Nephron (organoid): ENCODE measurements at regions not wholly inside any gene's neighbourhood (a gene's known extent, or its start where the extent isn't known, plus 50 kb on each side); places are given as distances from the start of the nearest gene placed in this dataset.
A peak's percentile ranks its signal among the peaks of the same experiment; 100 is the strongest.

ENCODE experiments used
- H3K27ac Mint-ChIP-seq, 3 experiments: 2 replicates each; pipeline ENCODE4 v1.8.0; 2020; ENCODE audit warnings: mixed read lengths in 3 of 3, mild to moderate bottlenecking in 2 of 3, moderate library complexity in 1 of 3
- H3K27me3 Mint-ChIP-seq: 2 replicates; pipeline ENCODE4 v1.8.0; 2021; ENCODE audit warnings: low read depth, mild to moderate bottlenecking, moderate library complexity, mixed read lengths
- H3K36me3 Mint-ChIP-seq: 2 replicates; pipeline ENCODE4 v1.8.0; 2020; ENCODE audit warnings: low read depth, mixed read lengths
- H3K4me1 Mint-ChIP-seq: 2 replicates; pipeline ENCODE4 v1.8.0; 2020; ENCODE audit warnings: mixed read lengths
- H3K4me3 Mint-ChIP-seq, 3 experiments: 2 replicates each; pipeline ENCODE4 v1.8.0; 2020; ENCODE audit warnings: mild to moderate bottlenecking in 3 of 3, mixed read lengths in 3 of 3, moderate library complexity in 2 of 3
- H3K9me3 Mint-ChIP-seq: 2 replicates; pipeline ENCODE4 v1.8.0; 2020; ENCODE audit warnings: mixed read lengths
- TF ChIP-seq, protein P1 (sequence below), 3 experiments: fragments of 200-600 bp; sonication (generic); IDR thresholded peaks; one replicate each; pipeline ENCODE4 v1.5.0; 2021; ENCODE audit warnings: antibody characterized with exemption in 3 of 3; ENCODE audit not compliant: unreplicated experiment in 3 of 3

DNA sequence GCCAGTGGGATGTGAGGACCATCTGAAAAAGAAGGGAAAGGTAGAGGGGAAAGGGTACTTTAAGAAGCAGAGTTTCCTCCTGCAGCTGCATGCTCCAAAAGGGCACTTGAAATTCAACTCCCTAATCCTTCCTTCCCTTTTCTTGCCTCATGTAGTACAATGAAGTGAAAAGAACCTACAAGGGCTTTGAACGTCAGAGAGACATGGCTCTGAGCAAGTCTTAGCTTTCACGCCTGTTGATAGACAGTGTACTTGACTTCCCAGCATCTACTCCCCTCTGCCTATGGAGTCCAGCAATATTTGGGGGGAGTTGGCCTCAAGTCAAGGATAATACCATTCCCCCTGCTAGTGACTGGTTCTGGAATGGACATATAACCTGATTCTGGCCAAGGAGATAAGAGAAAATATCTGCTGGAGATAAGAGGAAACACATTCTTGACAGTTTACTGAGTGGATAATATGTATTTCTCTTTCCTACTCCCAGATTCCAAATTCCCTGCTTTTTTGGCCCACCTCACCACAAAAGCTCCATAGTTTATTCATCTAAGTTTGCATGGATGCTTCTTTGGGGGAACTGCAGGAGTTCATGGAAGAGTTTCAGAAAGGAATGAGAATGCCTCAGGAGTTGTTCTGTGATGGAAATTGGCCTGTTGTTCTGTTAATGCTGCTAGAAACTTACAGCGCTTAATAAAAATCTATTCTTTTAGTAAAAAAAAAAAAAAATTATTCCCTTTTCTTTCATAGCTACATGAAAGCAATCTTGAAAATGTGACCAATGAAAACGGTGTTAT, 193.0 kb upstream of the TPM1 start:
- H3K36me3 Mint-ChIP-seq: peaks cover 6% of the 10 kb centered on the region
- no peaks in the 10 kb centered on the region for H3K9me3 Mint-ChIP-seq

DNA sequence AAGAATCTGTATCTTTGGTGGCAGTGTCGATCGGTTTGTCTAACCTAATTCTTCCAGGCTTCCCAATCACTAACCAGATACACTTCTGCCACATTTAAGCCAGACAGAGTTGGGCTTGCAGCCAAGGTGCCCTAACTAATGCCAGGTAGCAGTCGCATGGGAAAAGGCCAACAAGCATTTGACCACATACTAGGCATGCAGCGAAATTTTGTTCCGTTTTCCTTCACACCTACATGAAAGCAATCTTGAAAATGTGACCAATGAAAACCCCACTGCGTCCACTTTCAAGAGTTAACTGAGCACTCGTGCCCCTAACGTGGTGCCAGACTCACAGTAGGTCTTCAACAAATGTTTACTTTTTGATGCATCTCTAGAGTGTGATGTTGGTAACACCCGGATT, 192.2 kb upstream of the TPM1 start:
- peaks cover 77% of the 10 kb centered on the region for H3K4me1 Mint-ChIP-seq
- H3K27ac Mint-ChIP-seq: peak overlapping the region; percentile 73 to 88 (median 77)
- H3K27me3 Mint-ChIP-seq: peaks cover 10% of the 10 kb centered on the region
- no peaks in the 10 kb centered on the region for H3K36me3 Mint-ChIP-seq
- no peak overlapping the region for H3K4me3 Mint-ChIP-seq
- no peaks in the 10 kb centered on the region for H3K9me3 Mint-ChIP-seq
- TF ChIP-seq, protein P1, sequence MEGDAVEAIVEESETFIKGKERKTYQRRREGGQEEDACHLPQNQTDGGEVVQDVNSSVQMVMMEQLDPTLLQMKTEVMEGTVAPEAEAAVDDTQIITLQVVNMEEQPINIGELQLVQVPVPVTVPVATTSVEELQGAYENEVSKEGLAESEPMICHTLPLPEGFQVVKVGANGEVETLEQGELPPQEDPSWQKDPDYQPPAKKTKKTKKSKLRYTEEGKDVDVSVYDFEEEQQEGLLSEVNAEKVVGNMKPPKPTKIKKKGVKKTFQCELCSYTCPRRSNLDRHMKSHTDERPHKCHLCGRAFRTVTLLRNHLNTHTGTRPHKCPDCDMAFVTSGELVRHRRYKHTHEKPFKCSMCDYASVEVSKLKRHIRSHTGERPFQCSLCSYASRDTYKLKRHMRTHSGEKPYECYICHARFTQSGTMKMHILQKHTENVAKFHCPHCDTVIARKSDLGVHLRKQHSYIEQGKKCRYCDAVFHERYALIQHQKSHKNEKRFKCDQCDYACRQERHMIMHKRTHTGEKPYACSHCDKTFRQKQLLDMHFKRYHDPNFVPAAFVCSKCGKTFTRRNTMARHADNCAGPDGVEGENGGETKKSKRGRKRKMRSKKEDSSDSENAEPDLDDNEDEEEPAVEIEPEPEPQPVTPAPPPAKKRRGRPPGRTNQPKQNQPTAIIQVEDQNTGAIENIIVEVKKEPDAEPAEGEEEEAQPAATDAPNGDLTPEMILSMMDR (IDR thresholded peaks at IDR 0.05; ENCODE audit: unreplicated experiment in 3 of 3): no peak

More for the DNA sequence above, 193.0 kb upstream of the TPM1 start:
- H3K27me3 Mint-ChIP-seq: peaks cover 7% of the 10 kb centered on the region
- no peak overlapping the region for H3K4me3 Mint-ChIP-seq
- peaks cover 85% of the 10 kb centered on the region for H3K4me1 Mint-ChIP-seq
- peak overlapping the region; percentile 63 to 77 (median 73) for H3K27ac Mint-ChIP-seq
- TF ChIP-seq, protein P1 (IDR thresholded peaks at IDR 0.05; ENCODE audit: unreplicated experiment in 3 of 3): no peak

DNA sequence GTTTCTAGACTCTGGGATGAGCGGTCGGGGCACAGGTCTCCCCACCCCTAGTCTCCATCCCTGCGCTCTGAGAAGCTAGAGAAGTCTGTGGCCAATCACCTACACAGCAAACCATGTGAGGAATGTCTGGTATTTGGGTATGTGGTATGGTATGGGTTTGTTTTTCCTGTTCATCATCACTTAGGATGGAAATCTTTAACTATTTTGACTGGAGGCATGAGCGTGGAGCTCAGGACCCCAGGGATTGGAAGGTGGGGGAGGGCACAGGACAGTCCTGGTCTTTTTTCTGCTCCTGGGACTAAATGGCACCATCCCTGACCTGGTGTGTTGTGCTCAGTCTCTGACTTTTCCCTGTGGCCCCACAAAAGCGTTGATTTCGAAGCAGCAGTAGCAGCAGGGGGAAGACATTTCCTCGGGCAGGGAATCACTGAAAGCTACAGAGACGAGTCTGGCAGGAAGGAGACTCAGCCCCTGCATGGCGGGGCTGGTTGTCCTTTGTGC, 191.7 kb upstream of the TPM1 start:
- TF ChIP-seq, protein P1 (IDR thresholded peaks at IDR 0.05; ENCODE audit: unreplicated experiment in 3 of 3): no peak
- peak overlapping the region in 1 of 3 experiments; percentile 14 for H3K4me3 Mint-ChIP-seq

DNA sequence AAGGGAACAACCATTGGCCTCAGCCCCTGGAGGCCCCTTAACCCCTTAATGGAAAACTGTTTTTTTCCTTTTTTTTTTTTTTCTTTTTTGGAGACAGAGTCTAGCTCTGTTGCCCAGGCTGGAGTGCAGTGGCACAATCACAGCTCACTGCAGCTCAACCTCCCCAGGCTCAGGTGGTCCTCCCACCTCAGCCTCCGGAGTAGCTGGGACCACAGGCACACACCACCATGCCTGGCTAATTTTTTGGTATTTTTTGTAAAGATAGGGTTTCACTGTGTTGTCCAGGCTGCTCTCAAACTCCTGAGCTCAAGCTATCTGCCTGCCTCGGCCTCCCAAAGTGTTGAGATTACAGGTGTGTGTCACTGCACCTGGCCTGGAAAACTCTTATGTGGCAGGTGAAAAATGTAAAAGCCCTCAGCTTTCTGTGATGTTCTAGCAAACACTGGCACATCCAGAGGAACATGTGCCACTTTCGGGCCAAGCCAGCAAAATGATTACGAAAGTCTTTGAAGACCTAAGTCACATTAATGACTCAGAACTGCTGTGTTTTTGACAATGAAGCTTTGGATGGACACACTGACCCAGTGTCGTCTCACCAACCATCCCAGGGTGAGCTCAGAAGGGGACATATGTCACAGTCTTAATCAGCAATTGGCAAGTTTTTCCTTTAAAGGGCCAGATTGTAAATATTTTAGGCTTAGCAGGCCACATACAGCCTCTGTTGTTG, 189.3 kb upstream of the TPM1 start:
- no peaks in the 10 kb centered on the region for H3K9me3 Mint-ChIP-seq
- H3K4me1 Mint-ChIP-seq: peaks cover 49% of the 10 kb centered on the region
- no peaks in the 10 kb centered on the region for H3K36me3 Mint-ChIP-seq
- TF ChIP-seq, protein P1 (IDR thresholded peaks at IDR 0.05; ENCODE audit: unreplicated experiment in 3 of 3): no peak
- H3K4me3 Mint-ChIP-seq: no peak overlapping the region
- H3K27ac Mint-ChIP-seq: peak overlapping the region in 1 of 3 experiments; percentile 54
- peaks cover 10% of the 10 kb centered on the region for H3K27me3 Mint-ChIP-seq

More for the DNA sequence above, 191.7 kb upstream of the TPM1 start:
- Mint-ChIP-seq H3K27me3 (peaks cover 10% of the 10 kb centered on the region), H3K36me3 (no peaks in the 10 kb centered on the region), H3K27ac (peak overlapping the region; percentile 73 to 88 (median 77)), H3K9me3 (no peaks in the 10 kb centered on the region), H3K4me1 (peaks cover 71% of the 10 kb centered on the region)

DNA sequence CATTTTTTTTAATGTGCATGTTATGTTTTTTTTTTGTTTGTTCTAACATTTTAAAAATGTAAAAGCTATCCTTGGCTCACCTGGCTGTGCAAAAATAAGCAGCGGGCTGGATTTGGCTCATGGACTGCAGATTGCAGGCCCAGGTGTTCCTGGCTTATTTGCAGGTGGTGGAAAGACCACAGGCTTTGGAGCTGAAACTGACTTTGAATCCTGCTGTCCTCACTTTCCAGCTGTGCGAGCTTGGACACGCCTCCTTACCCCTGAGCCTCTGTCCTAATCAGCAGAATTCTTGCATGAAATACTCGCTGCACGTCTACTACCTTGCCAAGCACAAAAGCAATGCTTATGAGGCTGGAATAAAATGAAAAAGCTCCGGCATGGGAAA, 188.7 kb upstream of the TPM1 start:
- Mint-ChIP-seq H3K27me3 (peaks cover 10% of the 10 kb centered on the region), H3K9me3 (no peaks in the 10 kb centered on the region), H3K36me3 (no peaks in the 10 kb centered on the region), H3K27ac (peak overlapping the region; percentile 54 to 76 (median 55)), H3K4me1 (peaks cover 43% of the 10 kb centered on the region), H3K4me3 (no peak overlapping the region)
- TF ChIP-seq, protein P1 (IDR thresholded peaks at IDR 0.05; ENCODE audit: unreplicated experiment in 3 of 3): no peak
